GM12865 (cell line): ENCODE measurements at regions not wholly inside any gene's neighbourhood (a gene's known extent, or its start where the extent isn't known, plus 50 kb on each side); places are given as distances from the start of the nearest gene placed in this dataset.

ENCODE experiments used
- DNase-seq: peaks from one replicate; pipeline ENCODE4 v3.0.0; 2010; ENCODE audit warnings: low read depth
- H3K4me3 ChIP-seq: 2 replicates; pipeline ENCODE4 v1.5.1; 2011; ENCODE audit warnings: mild to moderate bottlenecking, low read depth, low read length, control low read depth
- CTCF ChIP-seq: IDR thresholded peaks from 2 replicates; pipeline ENCODE4 v1.5.1; 2011; ENCODE audit warnings: low read length, control low read depth, low read depth, inconsistent platforms; ENCODE audit not compliant: insufficient read depth; ENCODE audit errors: missing control alignments

- H3K4me3 ChIP-seq = no peak overlapping the region
- no peak for DNase-seq
- TF ChIP-seq CTCF = no peak
Measured at GRCh38 chr5:14066326-14066725, 76.8 kb upstream of the TRIO start.

- TF ChIP-seq CTCF = no peak
- H3K4me3 ChIP-seq = no peak overlapping the region
- no peak for DNase-seq
Measured at GRCh38 chr5:14064841-14065240, 78.3 kb upstream of the TRIO start.

GRCh38 chr5:14063691-14064090, 79.5 kb upstream of the TRIO start:
- DNase-seq = no peak
- no peak overlapping the region for H3K4me3 ChIP-seq
- no peak for TF ChIP-seq CTCF

- no peak for TF ChIP-seq CTCF
- no peak for DNase-seq
- H3K4me3 ChIP-seq = no peak overlapping the region
Measured at GRCh38 chr5:14063138-14063537, 80.0 kb upstream of the TRIO start.

GRCh38 chr5:14062178-14062577, 81.0 kb upstream of the TRIO start:
- DNase-seq = no peak
- H3K4me3 ChIP-seq = no peak overlapping the region
- TF ChIP-seq CTCF = no peak

GRCh38 chr5:14061106-14061505, 82.0 kb upstream of the TRIO start:
- TF ChIP-seq CTCF = no peak
- H3K4me3 ChIP-seq = no peak overlapping the region
- DNase-seq = peak; percentile 10

GRCh38 chr5:14060218-14060617, 82.9 kb upstream of the TRIO start:
- no peak overlapping the region for H3K4me3 ChIP-seq
- no peak for TF ChIP-seq CTCF
- DNase-seq = no peak
